IMR-90 (cell line): ENCODE measurements at regions not wholly inside any gene's neighbourhood (a gene's known extent, or its start where the extent isn't known, plus 50 kb on each side); places are given as distances from the start of the nearest gene placed in this dataset.

Experiments
- ATAC-seq: fragments of 200-7000 bp; cut with Tn5 transposase; 2 replicates; pipeline ENCODE4 v1.9.1; 2020; ENCODE audit warnings: low read depth, mild to moderate bottlenecking, moderate library complexity
- BruUV-seq: library from RNA; stranded (reverse); fragments of 400-500 nt; replicated peaks from 2 replicates; lab custom pipeline; 2021; lab: Mats Ljungman, UMichigan
- CTCF ChIA-PET: fragments of 300-600 bp; formaldehyde crosslinking; extraction: SDS; loops from one replicate; lab custom pipeline; 2021; ENCODE audit warnings: antibody characterized with exemption; lab: Yijun Ruan, JAX
- POLR2A ChIA-PET: fragments of 300-600 bp; sonication (Branson Sonifier 250); formaldehyde crosslinking; loops from one replicate; lab custom pipeline; 2022; ENCODE audit warnings: antibody characterized with exemption; ENCODE audit not compliant: unreplicated experiment; lab: Charles Lee
- DNase-seq: peaks from one replicate; pipeline ENCODE4 v3.0.0; 2013
- H2AFZ ChIP-seq: replicated peaks from 2 replicates; pipeline ENCODE3; 2013; ENCODE audit warnings: low read length, mild to moderate bottlenecking; ENCODE audit not compliant: poor library complexity
- H2AK5ac ChIP-seq: 2 replicates; pipeline ENCODE4 v1.6.1; 2013; ENCODE audit warnings: low read depth, low read length, inconsistent platforms
- H2AK9ac ChIP-seq: replicated peaks from 2 replicates; pipeline ENCODE3; 2013; ENCODE audit warnings: mild to moderate bottlenecking, low read depth, low read length, moderate library complexity; ENCODE audit not compliant: poor library complexity
- H2BK120ac ChIP-seq: 2 replicates; pipeline ENCODE4 v1.6.1; 2013; ENCODE audit warnings: low read depth, low read length, inconsistent platforms
- H2BK15ac ChIP-seq: 3 replicates; pipeline ENCODE4 v1.6.1; 2013; ENCODE audit warnings: low read depth, low read length, inconsistent platforms
- H2BK20ac ChIP-seq: 2 replicates; pipeline ENCODE4 v1.6.1; 2013; ENCODE audit warnings: low read depth, mild to moderate bottlenecking, inconsistent platforms, low read length, moderate library complexity
- H2BK5ac ChIP-seq: 2 replicates; pipeline ENCODE4 v1.6.1; 2013; ENCODE audit warnings: mild to moderate bottlenecking, low read depth, low read length, inconsistent platforms; ENCODE audit not compliant: poor library complexity, severe bottlenecking
- H3K14ac ChIP-seq: replicated peaks from 2 replicates; pipeline ENCODE4 v1.6.1; 2013; ENCODE audit warnings: low read depth, low read length, inconsistent platforms
- H3K18ac ChIP-seq: 2 replicates; pipeline ENCODE4 v1.6.1; 2013; ENCODE audit warnings: low read depth, low read length, control low read depth
- H3K23ac ChIP-seq: 2 replicates; pipeline ENCODE4 v1.6.1; 2013; ENCODE audit warnings: low read depth, low read length, inconsistent platforms
- H3K27ac ChIP-seq: 2 replicates; pipeline ENCODE4 v1.5.1; 2013; ENCODE audit warnings: mild to moderate bottlenecking, control low read depth, low read length; ENCODE audit not compliant: insufficient read depth
- H3K27me3 ChIP-seq: 2 replicates; pipeline ENCODE4 v1.6.1; 2013; ENCODE audit warnings: low read length; ENCODE audit not compliant: control insufficient read depth, insufficient read depth
- H3K36me3 ChIP-seq: 2 replicates; pipeline ENCODE4 v1.6.1; 2013; ENCODE audit warnings: low read length, mixed read lengths; ENCODE audit not compliant: control insufficient read depth, insufficient read depth
- H3K4ac ChIP-seq: 2 replicates; pipeline ENCODE4 v1.6.1; 2013; ENCODE audit warnings: low read depth, low read length, inconsistent platforms
- H3K4me1 ChIP-seq: 2 replicates; pipeline ENCODE4 v1.6.1; 2013; ENCODE audit warnings: low read length, mixed read lengths; ENCODE audit not compliant: control insufficient read depth, insufficient read depth
- H3K4me2 ChIP-seq: 2 replicates; pipeline ENCODE4 v1.6.1; 2013; ENCODE audit warnings: low read depth, mild to moderate bottlenecking, control low read depth, low read length, moderate library complexity
- H3K4me3 ChIP-seq: 2 replicates; pipeline ENCODE4 v1.5.1; 2013; ENCODE audit warnings: low read depth, mild to moderate bottlenecking, control low read depth, low read length, moderate library complexity; ENCODE audit not compliant: insufficient read depth
- H3K56ac ChIP-seq: 2 replicates; pipeline ENCODE4 v1.6.1; 2013; ENCODE audit warnings: low read length, inconsistent platforms; ENCODE audit not compliant: insufficient read depth; ENCODE audit errors: extremely low read depth
- H3K79me1 ChIP-seq, 2 experiments: 2 replicates each; pipeline ENCODE4 v1.6.1; 2013; ENCODE audit warnings: low read length in 2 of 2, inconsistent platforms in 1 of 2, low read depth in 1 of 2
- H3K9ac ChIP-seq: 2 replicates; pipeline ENCODE4 v1.6.1; 2013; ENCODE audit warnings: low read depth, low read length, control low read depth
- H3K9me1 ChIP-seq: 2 replicates; pipeline ENCODE4 v1.6.1; 2013; ENCODE audit warnings: low read length, inconsistent platforms; ENCODE audit not compliant: insufficient read depth
- H3K9me3 ChIP-seq: 2 replicates; pipeline ENCODE4 v1.6.1; 2013; ENCODE audit warnings: low read length; ENCODE audit not compliant: control insufficient read depth, insufficient read depth
- H4K20me1 ChIP-seq: 2 replicates; pipeline ENCODE4 v1.6.1; 2013; ENCODE audit warnings: low read length, inconsistent platforms; ENCODE audit not compliant: insufficient read depth
- H4K5ac ChIP-seq: 2 replicates; pipeline ENCODE4 v1.6.1; 2013; ENCODE audit warnings: mild to moderate bottlenecking, low read depth, low read length, control low read depth
- H4K8ac ChIP-seq, 2 experiments: 2 replicates each; pipeline ENCODE4 v1.6.1; 2013; ENCODE audit warnings: low read depth in 2 of 2, low read length in 2 of 2, control low read depth in 1 of 2, inconsistent platforms in 1 of 2
- H4K91ac ChIP-seq: 2 replicates; pipeline ENCODE4 v1.6.1; 2013; ENCODE audit warnings: low read depth, low read length, inconsistent platforms; ENCODE audit not compliant: insufficient read depth
- BHLHE40 ChIP-seq: fragments of 150-350 bp; IDR thresholded peaks from 2 replicates; pipeline ENCODE4 v1.6.1; 2016; ENCODE audit warnings: mild to moderate bottlenecking, low read depth, low read length
- CEBPB ChIP-seq: IDR thresholded peaks from 2 replicates; pipeline ENCODE4 v1.6.1; 2012; ENCODE audit warnings: low read depth, low read length, improper control_type of control experiment
- CHD1 ChIP-seq: IDR thresholded peaks from 2 replicates; pipeline ENCODE4 v1.6.1; 2012; ENCODE audit warnings: low read depth, low read length, improper control_type of control experiment
- CTCF ChIP-seq: conservative IDR thresholded peaks from 2 replicates; pipeline ENCODE4 v1.5.1; 2012; ENCODE audit warnings: mild to moderate bottlenecking, low read depth, low read length, improper control_type of control experiment
- ELK1 ChIP-seq: fragments of 150-350 bp; IDR thresholded peaks from 2 replicates; pipeline ENCODE4 v1.6.1; 2016; ENCODE audit warnings: low read depth, mild to moderate bottlenecking, low read length, moderate library complexity, borderline replicate concordance
- FOS ChIP-seq: fragments of 150-350 bp; IDR thresholded peaks from 2 replicates; pipeline ENCODE4 v1.6.1; 2016; ENCODE audit warnings: low read depth, low read length
- MAFK ChIP-seq: IDR thresholded peaks from 2 replicates; pipeline ENCODE4 v1.6.1; 2012; ENCODE audit warnings: low read depth, low read length, improper control_type of control experiment
- MAZ ChIP-seq: IDR thresholded peaks from 2 replicates; pipeline ENCODE4 v1.6.1; 2012; ENCODE audit warnings: low read depth, mild to moderate bottlenecking, low read length, improper control_type of control experiment, moderate library complexity, borderline replicate concordance
- MXI1 ChIP-seq: IDR thresholded peaks from 2 replicates; pipeline ENCODE4 v1.6.1; 2012; ENCODE audit warnings: low read depth, mild to moderate bottlenecking, low read length, moderate library complexity, borderline replicate concordance
- NFE2L2 ChIP-seq: fragments of 150-350 bp; IDR thresholded peaks from 2 replicates; pipeline ENCODE4 v1.6.1; 2016; ENCODE audit warnings: low read depth, mild to moderate bottlenecking, low read length
- POLR2A ChIP-seq: IDR thresholded peaks from 2 replicates; pipeline ENCODE4 v1.6.1; 2012; ENCODE audit warnings: mild to moderate bottlenecking, low read depth, low read length
- RAD21 ChIP-seq: IDR thresholded peaks from 2 replicates; pipeline ENCODE4 v1.6.1; 2012; ENCODE audit warnings: low read length, improper control_type of control experiment
- RCOR1 ChIP-seq: IDR thresholded peaks from 2 replicates; pipeline ENCODE4 v1.6.1; 2012; ENCODE audit warnings: mild to moderate bottlenecking, low read length, improper control_type of control experiment; ENCODE audit not compliant: insufficient replicate concordance
- RFX5 ChIP-seq: IDR thresholded peaks from 2 replicates; pipeline ENCODE4 v1.8.0; 2012; ENCODE audit warnings: low read depth, mild to moderate bottlenecking, low read length, moderate library complexity
- SMC3 ChIP-seq: fragments of 150-350 bp; IDR thresholded peaks from 2 replicates; pipeline ENCODE4 v1.6.1; 2016; ENCODE audit warnings: low read depth, mild to moderate bottlenecking, antibody characterized with exemption, low read length, moderate library complexity
- dilution Hi-C: fragments of 300-500 bp; cut with HindIII; formaldehyde crosslinking; loops from one replicate; pipeline ENCODE4 v1.14.3; 2018; ENCODE audit warnings: low sequenced_read_pairs; ENCODE audit not compliant: unreplicated experiment
- in situ Hi-C: fragments of 300-500 bp; cut with MboI; formaldehyde crosslinking; loops from 3 replicates; pipeline ENCODE4 v1.14.3; 2019; ENCODE audit warnings: low sequenced_read_pairs, inconsistent platforms, mixed read lengths
- intact Hi-C: fragments of 100-400 bp; cut with micrococcal nuclease; formaldehyde crosslinking; loops from 2 replicates; pipeline ENCODE4 v1.10.0; 2022
- TF ChIP-seq, protein P1 (sequence below): fragments of 150-350 bp; IDR thresholded peaks from 2 replicates; pipeline ENCODE4 v1.6.1; 2017; ENCODE audit warnings: mild to moderate bottlenecking, antibody characterized with exemption, low read length, low read depth

DNA sequence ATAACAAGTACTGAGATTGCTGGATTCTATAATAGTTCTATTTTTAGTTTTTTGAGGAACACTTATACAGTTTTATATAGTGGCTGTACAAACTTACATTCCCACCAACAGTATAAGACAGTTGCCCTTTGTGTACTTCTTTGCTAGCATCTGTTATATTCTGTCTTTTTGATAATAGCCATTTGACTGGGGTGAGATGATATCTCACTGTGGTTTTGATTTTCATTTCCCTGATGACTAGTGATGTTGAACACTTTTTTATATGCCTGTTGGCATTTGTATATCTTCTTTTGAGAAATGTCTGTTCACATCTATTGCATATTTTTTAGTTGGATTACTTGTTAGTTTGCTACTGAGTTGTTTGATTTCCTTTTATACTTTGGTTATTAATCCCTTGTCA is 204.1 kb upstream of the SMC2 start:
- Histone ChIP-seq H4K5ac (no peak overlapping the region), H3K27ac (no peak overlapping the region), H4K8ac (no peak overlapping the region), H2AK5ac (no peak overlapping the region), H3K56ac (no peak overlapping the region), H2BK20ac (no peak overlapping the region), H3K9me1 (no peaks in the 10 kb centered on the region), H3K79me1 (no peaks in the 10 kb centered on the region), H3K23ac (no peak overlapping the region), H2AFZ (no peak overlapping the region), H3K27me3 (no peaks in the 10 kb centered on the region), H3K4me3 (no peak overlapping the region), H3K4me2 (no peak overlapping the region), H3K18ac (no peak overlapping the region), H2BK5ac (no peak overlapping the region), H3K36me3 (no peaks in the 10 kb centered on the region), H2BK15ac (no peak overlapping the region), H3K9ac (no peak overlapping the region), H4K20me1 (no peaks in the 10 kb centered on the region), H3K4ac (no peak overlapping the region), H3K4me1 (no peaks in the 10 kb centered on the region), H2AK9ac (no peak overlapping the region), H3K9me3 (no peaks in the 10 kb centered on the region; the same call in 1 of the 2 replicates), H2BK120ac (no peak overlapping the region), H3K14ac (no peak overlapping the region), H4K91ac (no peak overlapping the region)
- no peak for ATAC-seq
- DNase-seq = no peak
- intact Hi-C loops = no loop called here
- ChIA-PET CTCF (no interaction called here), POLR2A (no interaction called here)
- no TSS peak for BruUV-seq
- TF ChIP-seq MXI1 = no peak
- no peak for TF ChIP-seq RAD21
- TF ChIP-seq, protein P1, sequence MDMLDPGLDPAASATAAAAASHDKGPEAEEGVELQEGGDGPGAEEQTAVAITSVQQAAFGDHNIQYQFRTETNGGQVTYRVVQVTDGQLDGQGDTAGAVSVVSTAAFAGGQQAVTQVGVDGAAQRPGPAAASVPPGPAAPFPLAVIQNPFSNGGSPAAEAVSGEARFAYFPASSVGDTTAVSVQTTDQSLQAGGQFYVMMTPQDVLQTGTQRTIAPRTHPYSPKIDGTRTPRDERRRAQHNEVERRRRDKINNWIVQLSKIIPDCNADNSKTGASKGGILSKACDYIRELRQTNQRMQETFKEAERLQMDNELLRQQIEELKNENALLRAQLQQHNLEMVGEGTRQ = no peak
- TF ChIP-seq MAFK = no peak
- TF ChIP-seq RCOR1 = no peak
- no peak for TF ChIP-seq CHD1
- no peak for TF ChIP-seq RFX5
- TF ChIP-seq CEBPB = no peak
- TF ChIP-seq SMC3 = no peak
- TF ChIP-seq POLR2A = no peak
- no peak for TF ChIP-seq CTCF
- no peak for TF ChIP-seq NFE2L2
- no peak for TF ChIP-seq FOS
- TF ChIP-seq BHLHE40 = no peak
- TF ChIP-seq MAZ = no peak
- TF ChIP-seq ELK1 = no peak
- dilution Hi-C loops = no loop called here
- in situ Hi-C loops = no loop called here
